HG03575 (cell line): ENCODE measurements at regions not wholly inside any gene's neighbourhood (a gene's known extent, or its start where the extent isn't known, plus 50 kb on each side); places are given as distances from the start of the nearest gene placed in this dataset.

Experiments used
- ATAC-seq: cut with Tn5 transposase; IDR thresholded peaks from one replicate; pipeline ENCODE4 v1.9.1; 2021; ENCODE audit not compliant: unreplicated experiment, insufficient number of reproducible peaks, low FRiP score; ENCODE audit errors: extremely low read depth

DNA sequence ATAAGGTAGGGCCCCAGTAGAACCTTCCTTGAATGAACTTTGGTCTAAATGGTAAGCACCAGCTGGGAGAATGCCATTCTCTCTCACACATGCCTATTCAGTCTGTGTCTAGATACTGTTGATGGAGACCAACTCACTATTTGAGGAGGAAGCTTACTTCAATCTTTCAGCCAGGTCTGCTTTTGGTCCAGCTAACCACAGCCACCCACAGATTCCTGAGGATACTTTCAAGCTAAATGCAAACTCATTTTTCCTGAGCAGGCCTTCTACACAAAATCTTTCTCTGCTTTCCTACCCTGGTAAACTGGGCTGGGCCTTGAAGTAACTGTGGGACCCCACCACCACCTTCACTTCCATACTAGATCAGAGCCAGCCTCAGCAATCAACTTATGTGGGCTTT, 76.9 kb upstream of the KLF3 start:
- no peak for ATAC-seq

DNA sequence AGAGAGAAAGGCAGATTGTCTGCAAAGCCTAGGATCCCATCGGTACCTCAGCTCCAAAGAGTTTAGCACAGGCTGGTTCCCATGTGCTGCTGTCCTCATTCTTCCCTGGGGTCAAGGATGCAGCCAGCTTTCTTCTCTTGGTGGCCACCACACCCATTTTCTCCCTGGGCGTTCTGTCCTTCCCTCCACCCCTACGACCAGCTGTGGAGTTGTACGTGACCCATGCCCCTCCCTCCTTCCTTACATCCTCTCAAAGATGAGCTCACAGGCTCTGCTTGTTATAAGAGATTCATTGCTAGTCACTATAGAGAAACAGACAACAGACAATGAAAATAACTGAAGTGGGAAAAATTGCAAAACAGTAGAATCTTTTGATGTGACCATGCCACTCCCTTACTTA, 74.0 kb upstream of the KLF3 start:
- ATAC-seq = no peak

DNA sequence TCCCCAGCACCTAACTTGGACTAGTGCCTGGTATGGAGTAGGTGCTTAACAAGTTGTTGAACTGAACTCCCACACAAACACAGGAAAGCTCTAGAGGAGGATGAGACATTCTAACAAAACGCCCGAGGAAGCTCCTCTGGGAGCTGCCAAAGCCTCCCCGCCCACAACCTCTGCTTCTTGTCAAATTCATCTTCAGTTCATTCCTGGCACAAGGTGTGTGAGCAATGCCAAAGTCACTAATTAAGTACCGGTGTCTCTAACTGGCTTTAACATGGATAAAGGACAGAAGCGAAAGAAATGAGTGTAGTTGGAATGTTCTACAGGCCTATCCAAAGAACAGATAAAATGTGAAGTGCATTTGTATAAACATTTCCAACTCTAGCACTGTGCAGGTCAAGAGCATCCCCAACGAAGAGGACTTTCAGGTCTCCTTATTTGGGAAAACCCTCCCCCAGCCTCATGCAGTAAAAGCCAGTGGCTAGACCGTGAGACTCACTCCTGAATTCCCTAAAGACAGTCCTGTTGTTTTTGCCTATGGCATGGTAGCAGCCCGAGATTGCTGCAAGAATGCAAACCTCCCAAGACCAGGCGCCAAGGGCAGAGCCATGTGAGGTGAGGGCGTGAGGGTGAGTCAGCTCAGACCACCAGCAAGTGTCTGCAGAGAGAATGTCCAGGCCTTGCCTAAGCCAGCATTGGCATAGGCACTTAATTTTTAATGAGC, 72.2 kb upstream of the KLF3 start:
- ATAC-seq = no peak

DNA sequence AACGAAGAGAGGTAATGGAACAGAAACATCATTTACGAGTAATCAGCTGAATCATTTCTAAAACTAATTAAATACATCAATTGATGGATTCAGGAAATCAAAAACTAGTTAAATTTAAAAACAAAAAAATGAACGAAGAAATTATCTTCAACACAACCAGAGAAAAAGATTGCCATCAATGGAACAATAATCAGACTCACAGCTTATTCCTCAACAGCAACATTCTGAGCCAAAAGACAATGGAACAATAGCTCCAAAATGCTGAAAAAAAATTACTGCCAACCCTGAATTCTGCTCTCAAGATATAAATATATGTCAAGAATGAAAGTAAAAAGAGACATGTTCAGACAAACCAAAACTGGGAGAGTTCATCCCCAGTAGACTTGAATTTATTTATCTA, 65.5 kb upstream of the KLF3 start:
- no peak for ATAC-seq

DNA sequence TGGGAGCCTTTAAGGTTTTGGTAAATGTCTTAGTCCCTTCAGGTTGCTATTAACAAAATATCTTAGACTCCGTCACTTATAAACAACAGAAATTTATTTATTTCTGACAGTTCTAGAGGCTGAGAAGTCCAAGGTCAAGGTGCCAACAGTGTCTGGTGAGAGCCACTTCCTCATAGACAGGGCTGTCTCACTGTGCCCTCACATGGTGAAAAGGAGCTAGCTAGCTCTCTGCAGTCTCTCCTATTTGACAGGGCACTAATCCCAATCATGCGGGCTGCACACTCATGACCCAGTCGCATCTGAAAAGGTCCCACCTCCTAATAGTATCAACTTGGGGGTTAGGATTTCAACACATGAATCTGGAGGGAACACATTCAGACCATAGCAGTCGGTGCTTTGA, 63.4 kb upstream of the KLF3 start:
- ATAC-seq = no peak

DNA sequence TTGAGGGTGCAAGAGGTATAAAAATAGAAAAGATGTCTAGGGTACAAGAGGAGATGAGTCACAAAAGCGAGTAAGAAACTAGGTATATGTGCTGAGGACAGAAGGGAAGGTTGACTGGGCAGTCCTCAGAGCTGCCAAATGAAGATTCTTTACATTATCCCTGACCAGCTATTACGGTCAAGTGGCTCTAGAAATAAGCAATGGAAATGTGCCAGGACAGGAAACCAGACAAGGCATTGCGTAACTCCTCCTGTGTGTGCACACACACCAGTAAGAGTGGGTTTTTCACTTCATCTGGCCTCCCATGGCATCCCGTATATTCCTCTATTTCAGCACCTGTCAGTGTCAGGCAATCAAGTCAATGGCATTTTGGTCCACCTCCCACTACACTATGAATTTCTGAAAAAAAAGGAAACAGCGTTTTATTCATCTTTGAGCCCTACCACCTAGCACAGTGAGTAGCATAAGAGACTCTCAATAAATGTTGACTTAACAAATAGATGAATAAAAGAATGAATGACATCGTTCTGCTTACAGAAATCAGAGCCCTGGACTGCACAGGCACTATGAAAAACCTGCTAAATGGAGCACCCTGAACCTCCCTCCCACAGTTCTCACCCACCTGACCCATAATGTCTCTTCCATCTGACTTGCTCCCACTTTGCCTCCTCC, 62.6 kb upstream of the KLF3 start:
- no peak for ATAC-seq

DNA sequence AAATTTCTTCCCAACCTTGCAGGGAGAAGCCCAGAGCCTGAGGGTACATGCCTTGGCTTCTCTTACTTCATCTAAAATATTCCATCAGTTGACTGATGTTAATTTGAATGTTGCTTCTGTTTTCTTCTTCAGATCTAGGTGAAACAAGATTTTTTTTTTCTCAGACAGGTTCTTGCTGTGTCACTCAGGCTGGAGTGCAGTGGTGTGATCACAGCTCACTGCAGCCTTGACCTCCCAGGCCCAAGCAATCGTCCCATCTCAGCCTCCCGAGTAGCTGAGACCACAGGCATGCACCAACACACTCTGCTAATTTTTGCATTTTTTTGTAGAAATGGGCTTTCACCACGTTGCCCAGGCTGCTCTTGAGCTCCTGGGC, 62.1 kb upstream of the KLF3 start:
- no peak for ATAC-seq

DNA sequence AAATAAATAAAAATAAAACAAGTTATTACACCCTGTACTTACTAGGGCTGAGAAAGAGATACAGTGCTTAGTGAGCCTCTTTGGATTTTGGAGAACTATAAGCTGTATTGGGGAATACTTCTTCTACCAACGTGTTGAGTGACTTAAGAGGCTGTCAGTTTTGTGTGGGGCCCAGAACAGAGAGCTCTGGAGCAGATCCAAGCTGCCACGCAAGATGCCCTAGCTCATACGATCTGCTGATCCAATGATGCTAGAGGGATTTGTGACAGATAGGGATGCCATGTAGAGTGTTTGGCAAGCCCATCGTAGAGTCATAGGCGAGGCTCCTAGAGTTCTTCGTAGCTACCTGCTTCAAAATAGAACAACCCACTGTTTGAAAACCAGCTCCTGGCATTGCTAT, 60.3 kb upstream of the KLF3 start:
- no peak for ATAC-seq

DNA sequence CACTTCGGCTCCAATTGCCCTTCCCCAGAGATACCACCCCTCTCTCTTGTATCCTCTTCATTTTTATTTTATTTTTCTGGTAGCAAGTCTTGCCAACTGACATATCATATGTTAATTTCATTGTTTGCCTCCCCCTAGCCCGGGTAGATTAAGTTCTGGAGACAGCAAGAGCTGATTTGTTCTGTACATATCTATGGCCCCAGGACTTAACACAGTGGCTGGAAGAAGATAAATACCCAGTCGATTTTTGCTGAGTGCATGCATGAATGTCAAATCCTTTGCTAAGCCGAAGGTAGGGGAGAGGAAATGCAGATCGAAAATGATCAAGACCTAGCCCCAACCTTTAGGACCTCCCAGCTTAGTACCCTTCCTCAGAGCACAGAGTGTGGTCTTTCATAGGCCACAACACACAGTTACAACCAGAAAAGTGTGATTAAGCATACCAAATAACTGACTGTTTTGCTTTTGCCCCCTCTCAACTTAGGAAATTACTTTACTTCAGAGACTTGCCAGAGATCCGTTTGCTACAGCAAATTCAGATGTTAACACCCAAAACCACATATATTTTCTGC, 58.7 kb upstream of the KLF3 start:
- no peak for ATAC-seq

DNA sequence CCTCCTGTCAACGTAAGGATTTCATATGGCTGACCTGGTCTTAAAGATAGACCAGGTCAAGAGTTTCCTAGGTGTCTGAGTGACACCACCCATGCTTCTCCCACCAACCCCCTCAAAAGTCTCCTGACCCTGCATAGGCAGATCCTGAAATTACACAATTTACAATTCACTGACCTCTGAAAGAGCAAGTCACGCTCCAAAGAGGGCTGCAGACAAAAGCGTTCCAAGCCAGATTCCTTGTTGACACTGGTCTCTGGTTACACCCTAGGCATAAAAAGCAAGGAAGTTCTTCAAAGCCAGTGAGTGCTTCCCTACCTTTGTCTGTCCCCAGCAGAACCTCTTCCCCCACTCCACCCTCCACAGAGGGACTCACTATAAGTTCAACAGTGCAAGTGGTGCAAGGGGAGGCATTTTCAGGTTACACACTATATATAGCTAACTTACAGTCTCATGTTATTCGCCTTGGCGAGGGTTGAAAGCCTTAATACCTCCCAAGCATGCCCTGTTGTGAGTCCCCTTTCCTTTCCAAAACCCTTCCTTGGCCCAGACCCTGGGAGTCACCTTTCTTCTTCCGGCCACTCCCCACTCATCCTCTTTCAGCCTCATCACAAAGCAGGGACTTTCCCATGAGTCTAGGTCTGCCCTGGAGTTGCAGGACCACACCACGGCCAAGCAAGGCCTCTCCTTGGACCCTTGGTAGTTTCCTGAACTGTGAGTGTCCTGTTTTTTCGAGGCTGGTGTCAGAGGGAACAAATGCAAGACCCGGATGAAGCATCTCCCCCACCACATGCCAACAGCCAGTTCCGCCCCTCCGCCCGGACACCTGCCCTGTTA, 58.0 kb upstream of the KLF3 start:
- ATAC-seq = no peak

DNA sequence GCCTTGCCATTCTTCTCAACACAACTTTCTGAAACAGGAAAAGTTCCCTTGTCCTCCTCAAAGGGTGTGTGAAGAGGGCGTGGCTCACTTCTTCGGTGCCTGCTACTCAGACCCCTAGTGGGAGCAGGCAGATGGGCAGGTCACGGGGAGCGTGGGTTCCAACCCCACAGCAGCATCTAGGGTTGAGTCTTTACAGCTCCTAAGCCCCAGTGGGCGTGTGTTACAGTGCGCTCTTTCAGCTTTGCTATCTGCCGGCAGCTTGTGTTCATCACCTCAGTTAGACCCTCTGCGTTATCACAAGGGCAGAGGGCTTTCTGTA, 57.5 kb upstream of the KLF3 start:
- no peak for ATAC-seq

DNA sequence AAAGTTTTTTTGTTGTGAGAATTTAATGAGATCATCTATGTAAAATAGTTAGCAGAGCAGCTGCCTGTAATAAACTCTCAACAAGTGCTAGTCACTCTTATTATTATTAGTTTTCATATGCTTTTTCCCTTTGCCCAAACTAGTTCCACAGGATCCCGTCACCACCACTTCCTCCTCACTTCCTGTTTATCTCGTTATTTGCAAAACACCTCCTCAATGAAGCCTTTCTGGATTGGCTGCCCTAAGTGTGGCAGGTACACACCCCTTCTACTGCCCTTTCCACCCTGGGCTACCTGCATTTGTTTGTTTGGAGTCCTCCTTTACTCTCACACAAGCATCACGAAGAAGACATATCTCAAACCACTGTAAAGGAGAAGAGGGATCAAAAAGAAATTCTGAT, 54.4 kb upstream of the KLF3 start:
- ATAC-seq = no peak

DNA sequence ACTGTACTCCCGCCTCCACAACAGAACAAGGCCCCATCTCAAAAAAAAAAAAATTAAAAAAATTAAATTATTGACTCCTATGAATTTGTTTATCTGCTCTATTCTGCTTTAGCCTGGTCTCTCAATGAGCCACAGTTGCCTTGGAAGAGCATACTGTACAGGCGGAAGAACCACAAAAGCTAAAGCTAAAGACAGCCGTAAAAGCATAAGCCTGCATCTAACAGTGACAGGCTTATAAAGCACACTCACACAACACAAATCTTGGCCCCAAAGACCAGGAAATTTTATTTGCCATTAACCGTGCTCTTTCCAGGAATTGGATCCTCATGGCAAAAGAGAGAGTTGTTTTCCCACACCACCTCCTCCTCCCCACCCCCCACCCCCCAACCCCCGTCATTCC, 53.5 kb upstream of the KLF3 start:
- ATAC-seq = no peak

DNA sequence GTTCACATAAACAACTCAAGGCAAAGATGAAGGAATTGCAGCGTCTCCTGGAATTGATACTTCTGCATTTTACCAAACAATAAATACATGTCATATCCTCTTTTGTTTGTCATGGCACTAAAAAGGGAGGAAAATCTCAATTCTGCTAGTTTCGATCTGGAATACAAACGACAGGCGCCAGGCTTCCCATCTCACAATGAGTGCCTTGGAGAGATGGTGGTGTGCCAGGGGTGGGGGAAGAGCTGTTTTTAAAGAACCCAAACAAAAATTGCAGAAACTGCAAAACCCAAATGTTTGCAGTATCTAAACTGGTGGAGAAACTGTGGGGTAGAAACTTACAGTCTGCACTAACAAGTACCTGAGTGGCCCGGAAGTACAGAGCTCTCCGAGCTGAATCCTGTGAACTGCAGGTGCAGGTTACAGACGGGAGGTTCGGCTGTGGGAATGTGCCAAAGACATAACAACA, 53.0 kb upstream of the KLF3 start:
- ATAC-seq = no peak

DNA sequence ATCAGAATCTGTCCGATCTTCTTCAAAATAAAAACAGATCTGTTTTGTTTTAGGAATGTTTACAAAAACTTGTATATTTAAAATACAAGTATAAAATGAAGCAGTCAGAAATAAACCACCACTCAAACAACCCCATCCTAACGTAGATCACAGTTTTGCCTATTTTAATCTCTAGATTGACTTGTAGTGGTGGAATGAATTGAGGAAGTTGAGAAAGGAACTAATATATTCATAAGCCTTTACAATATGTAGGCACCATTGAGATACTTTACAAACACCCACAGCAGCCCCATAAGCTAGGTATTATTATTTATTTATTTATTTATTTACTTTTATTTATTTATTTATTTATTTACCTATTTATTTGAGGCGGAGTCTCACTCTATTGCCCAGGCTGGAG, 52.3 kb upstream of the KLF3 start:
- ATAC-seq = no peak

DNA sequence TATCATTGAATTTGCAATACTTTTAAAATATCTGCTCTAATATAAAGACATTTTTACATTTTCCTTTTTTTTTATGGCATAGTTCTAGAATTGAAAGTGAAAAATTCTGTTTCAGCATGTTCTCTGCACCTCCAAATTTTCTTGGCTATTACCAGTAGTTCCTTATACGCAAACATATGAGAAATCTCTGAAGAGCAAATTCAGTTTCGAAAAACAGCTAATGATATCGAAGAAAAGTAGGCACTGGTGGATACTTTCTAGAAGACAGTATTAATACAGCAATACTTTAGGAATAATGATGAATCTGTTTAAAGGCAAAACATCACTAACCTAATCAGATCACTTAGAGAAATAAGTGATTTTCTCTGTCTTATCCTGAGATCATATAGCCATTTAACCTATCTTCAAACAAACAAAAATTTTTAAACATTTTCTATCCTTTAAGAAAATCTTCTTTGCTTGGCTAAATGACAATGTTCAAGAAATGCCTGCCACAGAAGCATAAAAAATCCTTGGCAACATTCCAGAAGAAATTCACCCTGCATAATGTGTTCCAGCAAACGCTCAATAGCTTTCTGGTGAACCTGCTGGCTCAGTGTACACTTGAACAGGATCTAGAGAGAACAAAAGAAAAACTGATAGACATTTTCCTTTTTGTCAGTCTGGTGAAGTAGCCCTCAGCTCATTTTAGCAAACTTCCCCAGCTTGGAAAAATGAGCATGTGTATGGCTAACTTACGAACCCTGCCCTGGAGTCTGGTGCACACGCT, 51.2 kb upstream of the KLF3 start:
- no peak for ATAC-seq
